Dendritic cell treated with granulocyte-macrophage colony-stimulating factor and Interleukin-4, amounts not matched to agents 40 ng/mL and 50 ng/mL, for 4 days (primary cell): ENCODE measurements at regions not wholly inside any gene's neighbourhood (a gene's known extent, or its start where the extent isn't known, plus 50 kb on each side); places are given as distances from the start of the nearest gene placed in this dataset.

Source experiments
- H3K27ac Mint-ChIP-seq: one replicate; pipeline ENCODE4 v1.8.0; 2022; ENCODE audit warnings: mild to moderate bottlenecking, mixed read lengths
- H3K27me3 Mint-ChIP-seq: one replicate; pipeline ENCODE4 v1.8.0; 2022; ENCODE audit warnings: mild to moderate bottlenecking, mixed read lengths
- H3K36me3 Mint-ChIP-seq: one replicate; pipeline ENCODE4 v1.8.0; 2022; ENCODE audit warnings: low read depth, mixed read lengths
- H3K4me1 Mint-ChIP-seq: one replicate; pipeline ENCODE4 v1.8.0; 2022; ENCODE audit warnings: low read depth, mixed read lengths
- H3K4me3 Mint-ChIP-seq: one replicate; pipeline ENCODE4 v1.8.0; 2022; ENCODE audit warnings: mild to moderate bottlenecking, moderate library complexity, mixed read lengths
- H3K9me3 Mint-ChIP-seq: one replicate; pipeline ENCODE4 v1.8.0; 2022; ENCODE audit warnings: mixed read lengths
- intact Hi-C: fragments of 100-400 bp; cut with micrococcal nuclease; formaldehyde crosslinking; loops from one replicate; pipeline ENCODE4 v1.15.0; 2022

GRCh38 chr13:40477623-40478608 lies 188.5 kb downstream of the FOXO1 start:
- peaks cover 22% of the 10 kb centered on the region for H3K4me1 Mint-ChIP-seq
- intact Hi-C loops: no loop called here
- no peak overlapping the region for H3K4me3 Mint-ChIP-seq
- H3K9me3 Mint-ChIP-seq: no peaks in the 10 kb centered on the region
- H3K27ac Mint-ChIP-seq: peak overlapping the region; percentile 79
- H3K27me3 Mint-ChIP-seq: peaks cover 13% of the 10 kb centered on the region
- H3K36me3 Mint-ChIP-seq: no peaks in the 10 kb centered on the region

GRCh38 chr13:40478775-40479174 lies 187.7 kb downstream of the FOXO1 start:
- peak overlapping the region; percentile 36 for H3K27ac Mint-ChIP-seq
- peaks cover 22% of the 10 kb centered on the region for H3K4me1 Mint-ChIP-seq
- H3K27me3 Mint-ChIP-seq: peaks cover 13% of the 10 kb centered on the region
- H3K4me3 Mint-ChIP-seq: no peak overlapping the region
- H3K9me3 Mint-ChIP-seq: no peaks in the 10 kb centered on the region
- intact Hi-C loops: no loop called here
- no peaks in the 10 kb centered on the region for H3K36me3 Mint-ChIP-seq

GRCh38 chr13:40479196-40479845 lies 187.1 kb downstream of the FOXO1 start:
- Mint-ChIP-seq H3K4me3 (no peak overlapping the region), H3K36me3 (no peaks in the 10 kb centered on the region), H3K4me1 (peaks cover 22% of the 10 kb centered on the region), H3K27me3 (peaks cover 16% of the 10 kb centered on the region), H3K27ac (peak overlapping the region; percentile 36), H3K9me3 (no peaks in the 10 kb centered on the region)
- intact Hi-C loops: no loop called here

- Mint-ChIP-seq H3K9me3 (no peaks in the 10 kb centered on the region), H3K27me3 (peaks cover 20% of the 10 kb centered on the region), H3K4me3 (no peak overlapping the region), H3K27ac (peak overlapping the region; percentile 14), H3K36me3 (no peaks in the 10 kb centered on the region), H3K4me1 (peaks cover 22% of the 10 kb centered on the region)
- intact Hi-C loops: no loop called here
Observed at GRCh38 chr13:40480012-40480914, 186.2 kb downstream of the FOXO1 start.

GRCh38 chr13:40480915-40481516 lies 185.4 kb downstream of the FOXO1 start:
- H3K27ac Mint-ChIP-seq: peak overlapping the region; percentile 14
- intact Hi-C loops: no loop called here
- H3K4me1 Mint-ChIP-seq: peaks cover 22% of the 10 kb centered on the region
- no peaks in the 10 kb centered on the region for H3K36me3 Mint-ChIP-seq
- H3K27me3 Mint-ChIP-seq: peaks cover 17% of the 10 kb centered on the region
- no peak overlapping the region for H3K4me3 Mint-ChIP-seq
- H3K9me3 Mint-ChIP-seq: no peaks in the 10 kb centered on the region

- Mint-ChIP-seq H3K4me3 (no peak overlapping the region), H3K27ac (no peak overlapping the region), H3K36me3 (no peaks in the 10 kb centered on the region), H3K27me3 (peaks cover 17% of the 10 kb centered on the region), H3K4me1 (peaks cover 12% of the 10 kb centered on the region), H3K9me3 (no peaks in the 10 kb centered on the region)
- intact Hi-C loops: no loop called here
Observed at GRCh38 chr13:40483601-40484000, 182.8 kb downstream of the FOXO1 start.

GRCh38 chr13:40484101-40484800 lies 182.2 kb downstream of the FOXO1 start:
- Mint-ChIP-seq H3K4me3 (no peak overlapping the region), H3K4me1 (peaks cover 12% of the 10 kb centered on the region), H3K27me3 (peaks cover 19% of the 10 kb centered on the region), H3K27ac (no peak overlapping the region), H3K36me3 (no peaks in the 10 kb centered on the region), H3K9me3 (no peaks in the 10 kb centered on the region)
- intact Hi-C loops: no loop called here

GRCh38 chr13:40484974-40485373 lies 181.5 kb downstream of the FOXO1 start:
- intact Hi-C loops: no loop called here
- H3K27me3 Mint-ChIP-seq: peaks cover 24% of the 10 kb centered on the region
- no peaks in the 10 kb centered on the region for H3K9me3 Mint-ChIP-seq
- H3K36me3 Mint-ChIP-seq: no peaks in the 10 kb centered on the region
- no peak overlapping the region for H3K27ac Mint-ChIP-seq
- H3K4me1 Mint-ChIP-seq: peaks cover 12% of the 10 kb centered on the region
- H3K4me3 Mint-ChIP-seq: no peak overlapping the region

GRCh38 chr13:40485611-40486517 lies 180.6 kb downstream of the FOXO1 start:
- H3K27me3 Mint-ChIP-seq: peaks cover 25% of the 10 kb centered on the region
- H3K4me3 Mint-ChIP-seq: no peak overlapping the region
- H3K4me1 Mint-ChIP-seq: peaks cover 6% of the 10 kb centered on the region
- H3K27ac Mint-ChIP-seq: no peak overlapping the region
- H3K9me3 Mint-ChIP-seq: no peaks in the 10 kb centered on the region
- intact Hi-C loops: no loop called here
- H3K36me3 Mint-ChIP-seq: no peaks in the 10 kb centered on the region

- Mint-ChIP-seq H3K4me3 (no peak overlapping the region), H3K4me1 (no peaks in the 10 kb centered on the region), H3K36me3 (no peaks in the 10 kb centered on the region), H3K27ac (no peak overlapping the region), H3K9me3 (no peaks in the 10 kb centered on the region), H3K27me3 (peaks cover 24% of the 10 kb centered on the region)
- intact Hi-C loops: no loop called here
Observed at GRCh38 chr13:40486518-40487163, 179.8 kb downstream of the FOXO1 start.

GRCh38 chr13:40488869-40489391 lies 177.5 kb downstream of the FOXO1 start:
- Mint-ChIP-seq H3K27ac (no peak overlapping the region), H3K4me1 (no peaks in the 10 kb centered on the region), H3K4me3 (no peak overlapping the region), H3K9me3 (no peaks in the 10 kb centered on the region), H3K27me3 (peaks cover 28% of the 10 kb centered on the region), H3K36me3 (no peaks in the 10 kb centered on the region)
- intact Hi-C loops: no loop called here
